ENCODE measurements at regions not wholly inside any gene's neighbourhood (a gene's known extent, or its start where the extent isn't known, plus 50 kb on each side); places are given as distances from the start of the nearest gene placed in this dataset.

DNA sequence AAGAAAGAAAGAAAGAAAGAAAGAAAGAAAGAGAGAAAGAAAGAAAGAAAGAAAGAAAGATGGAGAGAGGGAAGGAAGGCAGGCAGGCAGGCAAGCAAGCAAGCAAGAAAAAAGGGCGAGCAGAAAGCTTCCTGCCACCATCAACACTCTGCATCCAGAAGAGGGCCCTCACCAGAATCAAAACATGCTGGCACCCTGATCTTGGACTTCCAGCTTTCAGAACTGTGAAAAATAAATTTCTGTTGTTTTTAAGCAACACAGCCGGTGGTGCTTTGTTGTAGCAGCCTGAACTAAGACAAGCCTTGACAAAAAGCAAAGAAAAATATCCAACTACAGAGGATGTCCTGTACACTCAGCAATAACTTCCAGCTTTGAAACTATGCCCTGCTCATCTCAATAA, 401.7 kb downstream of the LRATD1 start:
- no peak for DNase-seq (ENCODE audit: low spot score)
- TF ChIP-seq, protein P1, sequence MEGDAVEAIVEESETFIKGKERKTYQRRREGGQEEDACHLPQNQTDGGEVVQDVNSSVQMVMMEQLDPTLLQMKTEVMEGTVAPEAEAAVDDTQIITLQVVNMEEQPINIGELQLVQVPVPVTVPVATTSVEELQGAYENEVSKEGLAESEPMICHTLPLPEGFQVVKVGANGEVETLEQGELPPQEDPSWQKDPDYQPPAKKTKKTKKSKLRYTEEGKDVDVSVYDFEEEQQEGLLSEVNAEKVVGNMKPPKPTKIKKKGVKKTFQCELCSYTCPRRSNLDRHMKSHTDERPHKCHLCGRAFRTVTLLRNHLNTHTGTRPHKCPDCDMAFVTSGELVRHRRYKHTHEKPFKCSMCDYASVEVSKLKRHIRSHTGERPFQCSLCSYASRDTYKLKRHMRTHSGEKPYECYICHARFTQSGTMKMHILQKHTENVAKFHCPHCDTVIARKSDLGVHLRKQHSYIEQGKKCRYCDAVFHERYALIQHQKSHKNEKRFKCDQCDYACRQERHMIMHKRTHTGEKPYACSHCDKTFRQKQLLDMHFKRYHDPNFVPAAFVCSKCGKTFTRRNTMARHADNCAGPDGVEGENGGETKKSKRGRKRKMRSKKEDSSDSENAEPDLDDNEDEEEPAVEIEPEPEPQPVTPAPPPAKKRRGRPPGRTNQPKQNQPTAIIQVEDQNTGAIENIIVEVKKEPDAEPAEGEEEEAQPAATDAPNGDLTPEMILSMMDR (IDR thresholded peaks at IDR 0.05; ENCODE audit: borderline replicate concordance, control extremely low read depth, extremely low read depth, insufficient read depth, missing control alignments) = no peak
- in situ Hi-C loops (cut with MboI; ENCODE audit: low sequenced_read_pairs, unreplicated experiment) = no loop called here

DNA sequence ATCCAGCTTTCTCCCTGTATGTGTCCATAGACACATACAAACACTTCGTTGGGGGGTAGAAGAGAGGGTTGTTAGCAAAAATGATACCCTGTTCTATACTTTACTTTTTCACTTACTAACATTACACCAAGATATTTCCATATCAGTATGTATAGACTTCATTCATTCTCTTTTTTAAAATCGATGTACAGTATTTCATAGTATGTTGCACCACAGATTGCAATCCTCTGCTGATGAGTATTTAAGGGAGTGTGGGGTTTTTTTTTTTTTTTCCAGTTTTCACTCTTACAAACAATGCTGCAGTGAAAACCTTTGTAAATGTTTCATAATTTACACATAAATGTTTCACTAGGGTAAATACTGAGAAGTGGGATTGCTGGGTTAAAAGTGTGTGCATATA, 402.3 kb downstream of the LRATD1 start:
- TF ChIP-seq, protein P1 (IDR thresholded peaks at IDR 0.05; ENCODE audit: borderline replicate concordance, control extremely low read depth, extremely low read depth, insufficient read depth, missing control alignments) = no peak
- in situ Hi-C loops (cut with MboI; ENCODE audit: low sequenced_read_pairs, unreplicated experiment) = no loop called here
- no peak for DNase-seq (ENCODE audit: low spot score)

GRCh38 chr2:15038366-15039364, 406.1 kb downstream of the LRATD1 start:
- in situ Hi-C loops (cut with MboI; ENCODE audit: low sequenced_read_pairs, unreplicated experiment) = no loop called here
- TF ChIP-seq, protein P1 (IDR thresholded peaks at IDR 0.05; ENCODE audit: borderline replicate concordance, control extremely low read depth, extremely low read depth, insufficient read depth, missing control alignments) = no peak
- DNase-seq (ENCODE audit: low spot score) = no peak

GRCh38 chr2:15040429-15041084, 408.0 kb downstream of the LRATD1 start:
- DNase-seq (ENCODE audit: low spot score) = no peak
- TF ChIP-seq, protein P1 (IDR thresholded peaks at IDR 0.05; ENCODE audit: borderline replicate concordance, control extremely low read depth, extremely low read depth, insufficient read depth, missing control alignments) = no peak
- in situ Hi-C loops (cut with MboI; ENCODE audit: low sequenced_read_pairs, unreplicated experiment) = no loop called here

DNA sequence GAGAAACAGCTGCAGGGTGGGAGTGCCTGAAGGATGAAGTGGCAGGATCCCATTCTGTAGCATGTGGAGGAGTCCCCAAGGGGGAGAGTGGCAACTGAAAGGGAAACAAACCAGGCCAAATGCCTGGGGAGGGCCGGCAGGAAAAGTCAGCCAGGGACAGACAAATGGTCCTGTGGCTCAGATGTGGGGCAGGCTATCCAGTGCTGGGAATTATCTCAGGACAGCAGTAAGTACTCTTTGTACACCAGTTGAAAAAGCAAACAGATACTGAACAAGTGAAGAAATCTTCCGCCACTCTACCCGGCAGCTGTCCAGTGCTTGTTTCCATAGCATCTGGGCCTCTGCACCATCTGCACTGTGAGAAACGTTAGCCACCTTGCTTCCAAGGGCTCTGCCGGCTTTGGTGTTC, 408.9 kb downstream of the LRATD1 start:
- in situ Hi-C loops (cut with MboI; ENCODE audit: low sequenced_read_pairs, unreplicated experiment) = no loop called here
- TF ChIP-seq, protein P1 (IDR thresholded peaks at IDR 0.05; ENCODE audit: borderline replicate concordance, control extremely low read depth, extremely low read depth, insufficient read depth, missing control alignments) = no peak
- DNase-seq (ENCODE audit: low spot score) = no peak

DNA sequence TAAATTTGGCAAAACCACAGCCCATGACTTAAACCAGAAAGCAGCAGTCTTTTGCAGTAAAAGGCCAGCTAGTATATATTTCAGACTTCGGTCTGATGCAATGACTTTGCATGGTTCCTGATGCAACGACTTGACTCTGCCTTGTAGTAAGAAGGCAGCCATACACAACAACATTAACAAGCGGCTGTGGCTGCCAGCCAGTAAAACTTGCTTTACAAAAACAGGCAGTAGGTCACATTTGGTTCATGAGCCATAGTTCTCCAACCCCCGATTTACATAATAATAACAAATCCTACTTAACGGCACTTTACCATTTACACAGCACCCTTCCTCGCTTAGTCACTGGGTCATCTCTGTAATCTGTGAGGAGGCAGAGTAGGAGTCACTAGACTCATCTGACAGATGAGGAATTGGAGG, 410.3 kb downstream of the LRATD1 start:
- in situ Hi-C loops (cut with MboI; ENCODE audit: low sequenced_read_pairs, unreplicated experiment) = no loop called here
- no peak for DNase-seq (ENCODE audit: low spot score)
- TF ChIP-seq, protein P1 (IDR thresholded peaks at IDR 0.05; ENCODE audit: borderline replicate concordance, control extremely low read depth, extremely low read depth, insufficient read depth, missing control alignments) = no peak
